ENCODE measurements at regions not wholly inside any gene's neighbourhood (a gene's known extent, or its start where the extent isn't known, plus 50 kb on each side); places are given as distances from the start of the nearest gene placed in this dataset.

DNA sequence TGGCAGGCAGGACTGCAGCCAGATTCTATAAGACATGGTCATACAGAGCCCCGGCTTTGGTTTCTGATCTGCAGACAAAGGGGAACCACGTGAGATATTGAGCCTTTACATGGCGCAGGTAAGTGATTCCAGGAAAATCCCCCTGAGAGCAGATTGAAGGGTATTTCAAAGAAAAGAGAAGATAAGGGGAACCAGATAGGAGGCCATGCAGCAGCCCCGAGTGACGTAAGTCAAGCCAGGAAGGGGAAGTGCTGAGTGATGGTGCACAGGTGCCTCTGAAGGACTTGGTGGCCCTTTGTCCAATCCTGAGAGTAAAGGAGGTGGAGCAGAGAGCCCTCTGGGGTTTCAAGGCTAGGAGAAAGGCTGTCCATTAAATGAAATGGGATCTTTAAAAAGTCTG, 329.0 kb downstream of the ACTR3B start:
- TF ChIP-seq, protein P1, sequence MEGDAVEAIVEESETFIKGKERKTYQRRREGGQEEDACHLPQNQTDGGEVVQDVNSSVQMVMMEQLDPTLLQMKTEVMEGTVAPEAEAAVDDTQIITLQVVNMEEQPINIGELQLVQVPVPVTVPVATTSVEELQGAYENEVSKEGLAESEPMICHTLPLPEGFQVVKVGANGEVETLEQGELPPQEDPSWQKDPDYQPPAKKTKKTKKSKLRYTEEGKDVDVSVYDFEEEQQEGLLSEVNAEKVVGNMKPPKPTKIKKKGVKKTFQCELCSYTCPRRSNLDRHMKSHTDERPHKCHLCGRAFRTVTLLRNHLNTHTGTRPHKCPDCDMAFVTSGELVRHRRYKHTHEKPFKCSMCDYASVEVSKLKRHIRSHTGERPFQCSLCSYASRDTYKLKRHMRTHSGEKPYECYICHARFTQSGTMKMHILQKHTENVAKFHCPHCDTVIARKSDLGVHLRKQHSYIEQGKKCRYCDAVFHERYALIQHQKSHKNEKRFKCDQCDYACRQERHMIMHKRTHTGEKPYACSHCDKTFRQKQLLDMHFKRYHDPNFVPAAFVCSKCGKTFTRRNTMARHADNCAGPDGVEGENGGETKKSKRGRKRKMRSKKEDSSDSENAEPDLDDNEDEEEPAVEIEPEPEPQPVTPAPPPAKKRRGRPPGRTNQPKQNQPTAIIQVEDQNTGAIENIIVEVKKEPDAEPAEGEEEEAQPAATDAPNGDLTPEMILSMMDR (IDR thresholded peaks at IDR 0.05; ENCODE audit: low read length, missing control alignments), result no peak
- no peak overlapping the region for H3K4me3 ChIP-seq (replicated peaks; ENCODE audit: low read depth, low read length)
- DNase-seq (ENCODE audit: low read depth), result no peak

DNA sequence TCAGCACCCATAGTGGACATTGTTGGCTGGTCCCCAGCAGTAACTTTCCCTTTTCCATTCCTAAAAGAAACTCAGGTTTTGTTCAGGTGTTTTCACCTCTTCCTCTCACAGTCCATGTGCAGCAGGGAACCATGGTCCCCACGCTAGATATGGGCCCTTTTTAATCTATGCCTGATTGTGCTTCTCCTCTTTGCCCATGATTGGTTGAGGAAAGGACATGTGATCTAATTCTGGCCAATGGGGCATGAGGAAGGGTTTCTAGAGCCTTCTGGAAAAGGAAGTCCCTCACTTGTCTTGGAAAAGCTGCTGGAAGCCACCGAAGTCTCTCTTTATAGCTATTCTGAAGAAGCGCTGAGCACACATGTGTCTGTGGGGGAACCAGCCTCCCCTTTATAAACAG, 330.7 kb downstream of the ACTR3B start:
- no peak for DNase-seq (ENCODE audit: low read depth)

DNA sequence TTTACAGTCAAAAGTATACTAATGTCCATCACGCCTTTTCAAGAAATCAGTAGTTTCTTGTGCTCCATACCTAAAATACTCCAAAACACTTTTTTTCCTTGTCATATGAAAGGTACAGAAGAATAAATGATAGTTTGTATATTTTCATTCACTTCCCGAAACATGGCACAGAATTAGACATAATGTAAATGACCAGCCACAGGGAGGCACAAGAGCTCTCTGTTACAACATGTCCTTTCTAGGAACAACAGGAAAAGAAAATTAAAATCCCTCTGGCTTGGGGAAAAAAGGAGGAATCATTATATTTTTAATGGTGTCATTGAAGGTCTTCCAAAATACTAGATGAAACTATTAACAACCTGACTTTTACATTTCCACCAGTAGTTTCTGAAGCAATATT, 331.2 kb downstream of the ACTR3B start:
- TF ChIP-seq, protein P1 (IDR thresholded peaks at IDR 0.05; ENCODE audit: low read length, missing control alignments), result no peak
- no peak overlapping the region for H3K4me3 ChIP-seq (replicated peaks; ENCODE audit: low read depth, low read length)
- no peak for DNase-seq (ENCODE audit: low read depth)

More for the DNA sequence above, 330.7 kb downstream of the ACTR3B start:
- no peak overlapping the region for H3K4me3 ChIP-seq (replicated peaks; ENCODE audit: low read depth, low read length)
- TF ChIP-seq, protein P1 (IDR thresholded peaks at IDR 0.05; ENCODE audit: low read length, missing control alignments), result no peak

DNA sequence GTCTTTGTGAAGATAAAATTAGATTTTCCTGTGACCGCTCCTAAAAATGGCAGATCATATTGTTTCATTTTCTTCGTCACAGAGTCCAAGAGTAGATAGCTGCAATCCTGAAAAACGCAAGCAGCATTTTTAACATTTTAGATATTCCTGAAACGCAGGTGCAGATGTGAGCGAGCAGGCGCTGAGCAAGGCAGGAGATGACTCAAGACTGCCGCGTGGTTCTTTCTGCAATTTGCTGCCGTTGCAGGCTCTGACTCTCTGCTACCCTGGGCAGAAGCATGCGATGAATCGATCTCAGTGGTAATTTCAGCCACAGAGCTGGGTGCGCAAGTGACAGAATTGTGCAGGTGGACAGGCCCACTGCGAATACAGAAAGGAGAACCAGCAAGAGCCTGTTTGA, 331.9 kb downstream of the ACTR3B start:
- no peak for DNase-seq (ENCODE audit: low read depth)
- H3K4me3 ChIP-seq (replicated peaks; ENCODE audit: low read depth, low read length), result no peak overlapping the region
- TF ChIP-seq, protein P1 (IDR thresholded peaks at IDR 0.05; ENCODE audit: low read length, missing control alignments), result no peak

DNA sequence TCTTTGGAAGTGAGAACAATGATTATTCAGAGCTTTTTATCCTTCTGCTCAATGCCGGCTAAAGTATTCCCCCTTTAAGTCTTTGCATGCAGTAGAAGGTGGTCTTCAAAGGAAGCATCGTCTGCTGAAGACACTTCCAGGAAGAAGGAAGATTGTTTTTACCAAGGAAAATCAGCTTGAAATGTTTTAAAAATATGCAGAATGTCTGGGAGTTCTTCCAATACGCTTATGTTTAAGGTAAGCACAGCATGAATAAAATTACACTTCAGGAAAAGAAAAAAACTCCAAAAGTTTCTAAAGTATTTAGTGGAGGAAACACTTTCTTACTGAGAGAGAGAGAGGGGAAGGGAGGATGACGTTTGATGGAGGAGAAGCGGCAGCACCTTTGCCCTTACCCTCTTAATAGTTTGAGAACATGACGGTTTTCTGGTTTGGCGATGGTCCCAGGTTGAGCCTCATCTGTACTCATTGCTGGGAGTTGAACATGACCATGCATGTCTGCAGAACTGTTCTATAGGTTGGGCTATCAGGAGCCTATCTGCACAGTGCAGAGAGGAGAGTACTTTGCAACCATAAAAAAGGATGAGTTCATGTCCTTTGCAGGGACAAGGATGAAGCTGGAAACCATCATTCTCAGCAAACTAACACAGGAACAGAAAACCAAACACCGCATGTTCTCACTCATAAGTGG, 338.1 kb downstream of the ACTR3B start:
- TF ChIP-seq, protein P1 (IDR thresholded peaks at IDR 0.05; ENCODE audit: low read length, missing control alignments), result no peak
- no peak for DNase-seq (ENCODE audit: low read depth)
- no peak overlapping the region for H3K4me3 ChIP-seq (replicated peaks; ENCODE audit: low read depth, low read length)

DNA sequence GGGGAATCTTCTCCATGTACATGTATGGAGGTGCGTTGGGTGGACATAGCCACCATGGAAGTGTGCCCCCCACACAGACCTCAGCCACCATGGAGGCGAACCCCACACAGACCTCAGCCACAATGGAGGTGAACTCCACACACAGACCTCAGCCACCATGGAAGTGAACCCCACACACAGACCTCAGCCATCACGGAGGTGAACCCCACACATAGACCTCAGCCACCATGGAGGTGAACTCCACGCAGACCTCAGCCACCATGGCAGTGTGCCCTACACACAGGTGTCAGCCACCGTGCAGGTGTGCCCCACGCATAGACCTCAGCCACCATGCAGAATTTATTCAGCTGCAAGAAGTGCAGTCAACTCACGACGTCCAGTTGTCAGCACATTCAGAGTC, 339.7 kb downstream of the ACTR3B start:
- TF ChIP-seq, protein P1 (IDR thresholded peaks at IDR 0.05; ENCODE audit: low read length, missing control alignments), result no peak
- H3K4me3 ChIP-seq (replicated peaks; ENCODE audit: low read depth, low read length), result no peak overlapping the region
- DNase-seq (ENCODE audit: low read depth), result no peak

DNA sequence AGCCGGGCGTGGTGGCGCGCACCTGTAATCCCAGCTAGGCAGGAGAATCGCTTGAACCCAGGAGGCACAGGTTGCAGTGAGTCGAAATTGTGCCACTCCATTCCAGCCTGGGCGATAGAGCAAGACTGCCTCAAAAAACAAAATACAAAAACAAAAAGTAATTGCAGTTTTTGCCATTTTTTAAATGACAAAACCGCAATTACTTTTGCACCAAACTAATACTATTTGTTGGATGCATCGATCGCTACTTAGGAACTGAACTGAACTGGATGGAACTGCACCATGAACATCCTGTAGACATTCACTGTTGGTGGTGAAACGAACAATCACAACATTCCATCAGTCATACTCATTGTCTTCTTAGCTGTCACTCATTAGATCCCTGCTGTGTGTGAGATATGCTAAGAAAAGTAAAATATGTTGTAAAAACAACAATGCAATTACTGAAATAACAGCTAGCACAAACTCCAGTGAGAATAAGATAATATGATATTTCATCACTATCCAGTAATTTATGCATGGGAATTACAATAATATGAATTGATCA, 341.2 kb downstream of the ACTR3B start:
- TF ChIP-seq, protein P1 (IDR thresholded peaks at IDR 0.05; ENCODE audit: low read length, missing control alignments), result no peak
- no peak overlapping the region for H3K4me3 ChIP-seq (replicated peaks; ENCODE audit: low read depth, low read length)
- DNase-seq (ENCODE audit: low read depth), result no peak

Data from fibroblast of pulmonary artery (primary cell).